GM12878 (cell line): ENCODE measurements at regions not wholly inside any gene's neighbourhood (a gene's known extent, or its start where the extent isn't known, plus 50 kb on each side); places are given as distances from the start of the nearest gene placed in this dataset.
A peak's percentile ranks its signal among the peaks of the same experiment; 100 is the strongest.

Source experiments
- ATAC-seq: fragments of 200-7000 bp; cut with Tn5 transposase; 3 replicates; pipeline ENCODE4 v1.9.1; 2020; ENCODE audit warnings: mild to moderate bottlenecking, moderate library complexity
- BruUV-seq: library from RNA; stranded (reverse); fragments of 400-500 nt; replicated peaks from 2 replicates; lab custom pipeline; 2021; lab: Mats Ljungman, UMichigan
- CTCF ChIA-PET: fragments of 300-600 bp; sonication (Branson Sonifier 250); formaldehyde crosslinking; extraction: SDS; loops from one replicate; lab custom pipeline; 2021; ENCODE audit warnings: inconsistent platforms; lab: Yijun Ruan, JAX
- POLR2A ChIA-PET: fragments of 350-600 bp; formaldehyde crosslinking; extraction: SDS; loops from one replicate; lab custom pipeline; 2021; ENCODE audit warnings: inconsistent platforms; lab: Charles Lee
- RAD21 ChIA-PET: fragments of 300-600 bp; sonication (Branson Sonifier 250); formaldehyde crosslinking; loops from one replicate; lab custom pipeline; 2023; ENCODE audit warnings: antibody characterized with exemption; ENCODE audit not compliant: unreplicated experiment; lab: Charles Lee
- SMC1A ChIA-PET: fragments of 300-600 bp; sonication (Branson Sonifier 250); formaldehyde crosslinking; loops from one replicate; lab custom pipeline; 2023; ENCODE audit not compliant: unreplicated experiment, uncharacterized antibody; lab: Charles Lee
- DNase-seq: peaks from one replicate; pipeline ENCODE4 v3.0.0-alpha.2; 2011; ENCODE audit warnings: low read depth, low spot score
- FAIRE-seq: peaks from 3 replicates; lab custom pipeline; 2011; peaks lifted over from hg19 to GRCh38; lab: Jason Lieb, UNC
- H2AFZ ChIP-seq: 2 replicates; pipeline ENCODE4 v1.6.0; 2011; ENCODE audit warnings: low read depth, low read length, control low read depth; ENCODE audit not compliant: control insufficient read depth
- H3K27ac ChIP-seq: 2 replicates; pipeline ENCODE4 v1.5.1; 2011; ENCODE audit warnings: control low read depth; ENCODE audit not compliant: control insufficient read depth, insufficient read depth
- H3K27me3 ChIP-seq, 2 experiments: replicated peaks in 1 of 2; 2 replicates each; pipeline versions ENCODE4 v1.6.0 to v1.6.1; 2011; ENCODE audit warnings: low read length in 1 of 2; ENCODE audit not compliant: control insufficient read depth in 2 of 2, insufficient read depth in 2 of 2
- H3K36me3 ChIP-seq, 2 experiments: 2 replicates each; pipeline ENCODE4 v1.5.1; 2011; ENCODE audit warnings: low read length in 1 of 2; ENCODE audit not compliant: control insufficient read depth in 2 of 2, insufficient read depth in 2 of 2
- H3K4me1 ChIP-seq: 2 replicates; pipeline ENCODE4 v1.6.1; 2011; ENCODE audit warnings: mild to moderate bottlenecking, low read length, moderate library complexity, mixed read lengths; ENCODE audit not compliant: control insufficient read depth, insufficient read depth
- H3K4me2 ChIP-seq: 2 replicates; pipeline ENCODE4 v1.6.0; 2011; ENCODE audit warnings: control low read depth; ENCODE audit not compliant: control insufficient read depth, insufficient read depth
- H3K4me3 ChIP-seq: fragments of 200-600 bp; sonication (generic); 2 replicates; pipeline ENCODE4 v1.5.1; 2016
- H3K79me2 ChIP-seq: 2 replicates; pipeline ENCODE4 v1.6.0; 2011; ENCODE audit warnings: low read length; ENCODE audit not compliant: control insufficient read depth, insufficient read depth
- H3K9ac ChIP-seq: 2 replicates; pipeline ENCODE4 v1.8.0; 2011; ENCODE audit warnings: low read length, control low read depth, mixed read lengths; ENCODE audit not compliant: control insufficient read depth, insufficient read depth
- H3K9me3 ChIP-seq: replicated peaks from 3 replicates; pipeline ENCODE4 v1.5.1; 2011; ENCODE audit warnings: mild to moderate bottlenecking, low read length; ENCODE audit not compliant: control insufficient read depth, insufficient read depth
- H4K20me1 ChIP-seq: 2 replicates; pipeline ENCODE4 v1.6.0; 2011; ENCODE audit not compliant: control insufficient read depth, insufficient read depth
- CBFB ChIP-seq: IDR thresholded peaks from 2 replicates; pipeline ENCODE4 v1.6.1; 2016; ENCODE audit warnings: antibody characterized with exemption, low read depth
- EED ChIP-seq: sonication (generic); IDR thresholded peaks from 2 replicates; pipeline ENCODE4 v1.6.1; 2016; ENCODE audit warnings: antibody characterized with exemption, low read depth
- GABPA ChIP-seq: IDR thresholded peaks from 2 replicates; pipeline ENCODE4 v1.6.1; 2014; ENCODE audit warnings: antibody characterized with exemption, low read depth, mild to moderate bottlenecking, inconsistent platforms
- MTA3 ChIP-seq: IDR thresholded peaks from 2 replicates; pipeline ENCODE4 v1.6.1; 2012; ENCODE audit warnings: low read length, inconsistent platforms, borderline replicate concordance
- NR2F1 ChIP-seq: fragments of 450-650 bp; conservative IDR thresholded peaks from 2 replicates; pipeline ENCODE4 v1.6.1; 2017; ENCODE audit warnings: mild to moderate bottlenecking
- SMC3 ChIP-seq: IDR thresholded peaks from 2 replicates; pipeline ENCODE4 v1.6.1; 2011; ENCODE audit warnings: low read length, improper control_type of control experiment, borderline replicate concordance
- SREBF1 ChIP-seq: IDR thresholded peaks from 2 replicates; pipeline ENCODE4 v1.6.1; 2012; ENCODE audit warnings: mild to moderate bottlenecking, low read length
- TCF7 ChIP-seq: IDR thresholded peaks from 2 replicates; pipeline ENCODE4 v1.6.1; 2014; ENCODE audit warnings: antibody characterized with exemption, borderline replicate concordance
- ZSCAN29 ChIP-seq: fragments of 450-650 bp; IDR thresholded peaks from 2 replicates; pipeline ENCODE4 v1.6.1; 2017; ENCODE audit warnings: mild to moderate bottlenecking, moderate library complexity
- WGBS: methylation state at CpG from one replicate; pipeline ENCODE4 v1.1.6; 2016; ENCODE audit warnings: low lambda C conversion rate; ENCODE audit not compliant: insufficient replicate concordance, insufficient coverage; ENCODE audit errors: missing lambda C conversion rate; 5-methylcytosine and 5-hydroxymethylcytosine counted together
- in situ Hi-C: fragments of 300-500 bp; cut with MboI; formaldehyde crosslinking; loops from 9 replicates; pipeline ENCODE4 v1.14.3; 2018; ENCODE audit warnings: mixed read lengths
- intact Hi-C: fragments of 100-400 bp; cut with micrococcal nuclease; formaldehyde crosslinking; loops from one replicate; pipeline ENCODE4 v1.14.2; 2022; ENCODE audit not compliant: unreplicated experiment
- TF ChIP-seq, protein P1 (sequence below): fragments of 450-650 bp; formaldehyde crosslinking; IDR thresholded peaks from 2 replicates; pipeline ENCODE4 v1.4.0; 2022; ENCODE audit warnings: mild to moderate bottlenecking, moderate library complexity
- TF ChIP-seq, protein P2 (sequence below): fragments of 450-650 bp; IDR thresholded peaks from 2 replicates; pipeline ENCODE4 v1.6.1; 2017; ENCODE audit warnings: borderline replicate concordance
- TF ChIP-seq, protein P3 (sequence below): IDR thresholded peaks from 2 replicates; pipeline ENCODE4 v1.6.1; 2011; ENCODE audit warnings: low read depth, low read length, improper control_type of control experiment, borderline replicate concordance

DNA sequence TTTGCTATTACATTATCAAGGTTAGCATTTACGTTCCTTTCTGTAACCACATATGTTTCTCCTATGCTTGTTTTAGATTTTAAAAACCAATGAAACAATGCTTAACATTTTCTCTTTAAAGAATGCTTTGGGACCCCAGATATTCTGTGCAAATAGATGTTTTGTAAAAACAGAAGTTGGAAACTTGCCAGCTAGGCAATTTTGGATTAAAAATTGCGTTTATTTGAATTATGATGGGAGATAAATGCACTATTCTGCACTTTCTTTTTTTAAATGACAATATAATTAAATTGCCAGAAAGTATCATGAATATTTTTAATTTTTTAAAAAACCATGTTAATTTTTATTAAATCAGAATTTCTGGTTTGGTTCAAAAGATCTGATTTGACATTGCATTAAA is 81.6 kb downstream of the MACIR start:
- no peaks in the 10 kb centered on the region; a peak in 1 of 4 replicates for H3K27me3 ChIP-seq
- peaks cover 12% of the 10 kb centered on the region; the same call in 1 of the 2 replicates for H3K4me1 ChIP-seq
- intact Hi-C loops (loop anchor here (2.0 kb wide), 1 partner anchor 81 kb away; the partner anchor contains the start of gene MACIR), in situ Hi-C loops (no loop called here)
- ChIA-PET RAD21 (interaction anchor here (1.4 kb wide), 1 partner anchor 83 kb away, joined by 3 read pairs; no protein-coding TSS in a partner anchor), POLR2A (no interaction called here), SMC1A (interaction anchor here (1.4 kb wide), 1 partner anchor 19 kb away, joined by 3 read pairs; no protein-coding TSS in a partner anchor), CTCF (interaction anchor here (0.8 kb wide), 1 partner anchor 68 kb away, joined by 3 read pairs; no protein-coding TSS in a partner anchor)
- BruUV-seq = no TSS peak
- no peaks in the 10 kb centered on the region for H4K20me1 ChIP-seq
- H3K36me3 ChIP-seq = no peaks in the 10 kb centered on the region
- no peak overlapping the region for H3K9ac ChIP-seq
- H3K4me3 ChIP-seq = no peak overlapping the region
- no peak overlapping the region for H3K27ac ChIP-seq
- H3K4me2 ChIP-seq = no peak overlapping the region
- ATAC-seq (no peak), DNase-seq (no peak), FAIRE-seq (peak; percentile 38)
- WGBS = 79% methylated on average over 2 of the region's 2 CpGs
- no peak overlapping the region for H2AFZ ChIP-seq
- peaks cover 6% of the 10 kb centered on the region; the same call in 1 of the 3 replicates for H3K9me3 ChIP-seq
- TF ChIP-seq SMC3 = no peak
- no peak for TF ChIP-seq CBFB
- no peak for TF ChIP-seq TCF7
- TF ChIP-seq, protein P1, sequence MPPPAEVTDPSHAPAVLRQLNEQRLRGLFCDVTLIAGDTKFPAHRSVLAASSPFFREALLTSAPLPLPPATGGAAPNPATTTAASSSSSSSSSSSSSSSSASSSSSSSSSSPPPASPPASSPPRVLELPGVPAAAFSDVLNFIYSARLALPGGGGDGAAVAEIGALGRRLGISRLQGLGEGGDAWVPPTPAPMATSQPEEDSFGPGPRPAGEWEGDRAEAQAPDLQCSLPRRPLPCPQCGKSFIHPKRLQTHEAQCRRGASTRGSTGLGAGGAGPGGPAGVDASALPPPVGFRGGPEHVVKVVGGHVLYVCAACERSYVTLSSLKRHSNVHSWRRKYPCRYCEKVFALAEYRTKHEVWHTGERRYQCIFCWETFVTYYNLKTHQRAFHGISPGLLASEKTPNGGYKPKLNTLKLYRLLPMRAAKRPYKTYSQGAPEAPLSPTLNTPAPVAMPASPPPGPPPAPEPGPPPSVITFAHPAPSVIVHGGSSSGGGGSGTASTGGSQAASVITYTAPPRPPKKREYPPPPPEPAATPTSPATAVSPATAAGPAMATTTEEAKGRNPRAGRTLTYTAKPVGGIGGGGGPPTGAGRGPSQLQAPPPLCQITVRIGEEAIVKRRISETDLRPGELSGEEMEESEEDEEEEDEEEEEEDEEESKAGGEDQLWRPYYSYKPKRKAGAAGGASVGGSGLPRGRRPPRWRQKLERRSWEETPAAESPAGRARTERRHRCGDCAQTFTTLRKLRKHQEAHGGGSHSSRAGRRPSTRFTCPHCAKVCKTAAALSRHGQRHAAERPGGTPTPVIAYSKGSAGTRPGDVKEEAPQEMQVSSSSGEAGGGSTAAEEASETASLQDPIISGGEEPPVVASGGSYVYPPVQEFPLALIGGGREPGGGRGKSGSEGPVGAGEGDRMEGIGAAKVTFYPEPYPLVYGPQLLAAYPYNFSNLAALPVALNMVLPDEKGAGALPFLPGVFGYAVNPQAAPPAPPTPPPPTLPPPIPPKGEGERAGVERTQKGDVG (CRISPR knock-in tag) = no peak
- TF ChIP-seq SREBF1 = no peak
- TF ChIP-seq GABPA = no peak
- TF ChIP-seq, protein P2, sequence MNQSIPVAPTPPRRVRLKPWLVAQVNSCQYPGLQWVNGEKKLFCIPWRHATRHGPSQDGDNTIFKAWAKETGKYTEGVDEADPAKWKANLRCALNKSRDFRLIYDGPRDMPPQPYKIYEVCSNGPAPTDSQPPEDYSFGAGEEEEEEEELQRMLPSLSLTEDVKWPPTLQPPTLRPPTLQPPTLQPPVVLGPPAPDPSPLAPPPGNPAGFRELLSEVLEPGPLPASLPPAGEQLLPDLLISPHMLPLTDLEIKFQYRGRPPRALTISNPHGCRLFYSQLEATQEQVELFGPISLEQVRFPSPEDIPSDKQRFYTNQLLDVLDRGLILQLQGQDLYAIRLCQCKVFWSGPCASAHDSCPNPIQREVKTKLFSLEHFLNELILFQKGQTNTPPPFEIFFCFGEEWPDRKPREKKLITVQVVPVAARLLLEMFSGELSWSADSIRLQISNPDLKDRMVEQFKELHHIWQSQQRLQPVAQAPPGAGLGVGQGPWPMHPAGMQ = no peak
- TF ChIP-seq, protein P3, sequence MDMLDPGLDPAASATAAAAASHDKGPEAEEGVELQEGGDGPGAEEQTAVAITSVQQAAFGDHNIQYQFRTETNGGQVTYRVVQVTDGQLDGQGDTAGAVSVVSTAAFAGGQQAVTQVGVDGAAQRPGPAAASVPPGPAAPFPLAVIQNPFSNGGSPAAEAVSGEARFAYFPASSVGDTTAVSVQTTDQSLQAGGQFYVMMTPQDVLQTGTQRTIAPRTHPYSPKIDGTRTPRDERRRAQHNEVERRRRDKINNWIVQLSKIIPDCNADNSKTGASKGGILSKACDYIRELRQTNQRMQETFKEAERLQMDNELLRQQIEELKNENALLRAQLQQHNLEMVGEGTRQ = no peak
- TF ChIP-seq EED = no peak
- no peak for TF ChIP-seq NR2F1
- no peak for TF ChIP-seq MTA3
- no peak for TF ChIP-seq ZSCAN29
- H3K79me2 ChIP-seq = no peaks in the 10 kb centered on the region
